ES-I3 (cell line): ENCODE measurements at regions not wholly inside any gene's neighbourhood (a gene's known extent, or its start where the extent isn't known, plus 50 kb on each side); places are given as distances from the start of the nearest gene placed in this dataset.

Experiments
- H3K36me3 ChIP-seq: 2 replicates; pipeline ENCODE4 v1.6.1; 2013; ENCODE audit warnings: mild to moderate bottlenecking, low read length, control low read depth, moderate library complexity; ENCODE audit not compliant: insufficient read depth
- H3K4me1 ChIP-seq: 2 replicates; pipeline ENCODE4 v1.6.1; 2013; ENCODE audit warnings: mild to moderate bottlenecking, control low read depth, low read length; ENCODE audit not compliant: insufficient read depth
- H3K9ac ChIP-seq: 2 replicates; pipeline ENCODE4 v1.6.1; 2013; ENCODE audit warnings: low read depth, mild to moderate bottlenecking, low read length, moderate library complexity
- H3K9me3 ChIP-seq: 2 replicates; pipeline ENCODE4 v1.6.1; 2013; ENCODE audit warnings: mild to moderate bottlenecking, low read length, moderate library complexity; ENCODE audit not compliant: control insufficient read depth, insufficient read depth

GRCh38 chr15:35872577-35872976, 326.6 kb upstream of the DPH6 start:
- Histone ChIP-seq H3K9ac (no peak overlapping the region), H3K9me3 (no peaks in the 10 kb centered on the region), H3K36me3 (no peaks in the 10 kb centered on the region), H3K4me1 (peaks cover 24% of the 10 kb centered on the region)

DNA sequence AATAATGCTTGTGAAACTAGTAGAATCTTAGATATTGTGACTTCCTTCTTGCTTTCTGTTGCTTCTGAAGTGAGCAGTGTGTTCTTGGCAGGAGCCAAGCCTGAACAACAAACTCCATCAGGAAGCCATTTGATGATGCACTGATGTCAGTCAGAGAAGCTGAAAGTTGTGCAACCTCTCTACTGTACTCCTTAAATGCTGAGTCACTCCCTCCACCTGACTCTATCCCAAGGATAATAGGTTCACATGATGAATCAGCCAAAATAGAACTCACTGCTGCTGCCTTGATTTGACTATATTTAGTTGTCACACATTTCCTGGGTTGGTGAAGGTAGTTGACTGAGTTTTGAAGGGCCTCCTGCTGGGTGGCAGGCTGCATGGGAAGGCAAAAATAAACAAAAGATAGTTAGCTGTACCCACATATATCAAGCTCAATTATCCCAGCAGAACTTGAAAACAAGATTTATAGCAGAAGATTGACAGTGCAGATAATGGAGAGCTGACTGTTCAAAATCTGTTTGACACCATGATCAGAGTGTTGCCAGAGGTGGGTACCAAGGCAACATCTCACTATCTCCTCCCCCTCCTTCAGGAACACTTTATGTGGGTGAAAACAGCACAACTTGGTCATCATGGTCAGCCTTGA, 328.4 kb upstream of the DPH6 start:
- no peaks in the 10 kb centered on the region for H3K36me3 ChIP-seq
- H3K4me1 ChIP-seq, result peaks cover 16% of the 10 kb centered on the region; the same call in 1 of the 2 replicates
- no peaks in the 10 kb centered on the region for H3K9me3 ChIP-seq

GRCh38 chr15:35876762-35877161, 330.8 kb upstream of the DPH6 start:
- no peaks in the 10 kb centered on the region for H3K9me3 ChIP-seq
- no peaks in the 10 kb centered on the region for H3K36me3 ChIP-seq
- no peaks in the 10 kb centered on the region for H3K4me1 ChIP-seq
- H3K9ac ChIP-seq, result no peak overlapping the region

More for the DNA sequence above, 328.4 kb upstream of the DPH6 start:
- no peak overlapping the region for H3K9ac ChIP-seq

DNA sequence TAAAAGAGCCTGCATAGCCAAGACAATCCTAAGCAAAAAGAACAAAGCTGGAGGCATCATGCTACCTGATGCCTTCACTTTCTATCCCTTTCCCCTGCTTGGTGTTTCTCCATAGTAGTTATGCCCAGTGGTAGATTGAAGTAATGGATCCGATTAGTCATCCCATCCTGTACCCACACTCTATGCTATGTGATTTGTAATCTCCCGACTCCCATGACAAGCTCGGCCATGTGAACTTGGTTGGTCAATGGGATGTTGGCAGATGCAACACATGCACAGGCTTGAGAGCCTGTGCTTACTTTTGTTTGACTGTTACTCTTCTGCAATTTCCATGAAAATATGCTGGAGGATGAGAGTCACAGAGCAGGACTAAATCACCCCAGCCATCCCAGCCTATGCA, 334.9 kb upstream of the DPH6 start:
- H3K9ac ChIP-seq, result no peak overlapping the region
- no peaks in the 10 kb centered on the region for H3K9me3 ChIP-seq

DNA sequence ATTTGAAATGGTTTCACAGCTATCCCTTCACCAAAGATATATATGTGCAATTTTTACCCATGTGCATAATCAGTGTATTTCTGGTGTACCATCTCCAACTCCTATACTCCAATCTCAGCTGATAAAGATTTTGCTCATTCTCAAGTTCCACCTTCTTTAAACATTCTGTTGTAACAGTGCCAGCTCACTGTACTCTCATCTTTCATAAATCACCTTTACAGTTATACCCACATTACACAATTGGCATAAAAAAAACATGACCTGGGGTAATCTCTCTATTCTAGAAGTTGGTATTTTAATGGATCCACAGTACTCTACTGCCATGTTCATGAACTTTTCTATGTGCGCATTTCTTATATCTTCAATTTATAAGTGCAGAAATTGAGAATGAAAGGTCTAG, 339.9 kb upstream of the DPH6 start:
- H3K9me3 ChIP-seq, result no peaks in the 10 kb centered on the region
- H3K9ac ChIP-seq, result no peak overlapping the region
- no peaks in the 10 kb centered on the region for H3K36me3 ChIP-seq
- no peaks in the 10 kb centered on the region for H3K4me1 ChIP-seq

More for the DNA sequence above, 334.9 kb upstream of the DPH6 start:
- H3K4me1 ChIP-seq, result no peaks in the 10 kb centered on the region
- no peaks in the 10 kb centered on the region for H3K36me3 ChIP-seq

- no peaks in the 10 kb centered on the region for H3K36me3 ChIP-seq
- H3K9ac ChIP-seq, result no peak overlapping the region
- H3K4me1 ChIP-seq, result no peaks in the 10 kb centered on the region
- no peaks in the 10 kb centered on the region for H3K9me3 ChIP-seq
Observed at GRCh38 chr15:35886765-35887164, 340.8 kb upstream of the DPH6 start.

DNA sequence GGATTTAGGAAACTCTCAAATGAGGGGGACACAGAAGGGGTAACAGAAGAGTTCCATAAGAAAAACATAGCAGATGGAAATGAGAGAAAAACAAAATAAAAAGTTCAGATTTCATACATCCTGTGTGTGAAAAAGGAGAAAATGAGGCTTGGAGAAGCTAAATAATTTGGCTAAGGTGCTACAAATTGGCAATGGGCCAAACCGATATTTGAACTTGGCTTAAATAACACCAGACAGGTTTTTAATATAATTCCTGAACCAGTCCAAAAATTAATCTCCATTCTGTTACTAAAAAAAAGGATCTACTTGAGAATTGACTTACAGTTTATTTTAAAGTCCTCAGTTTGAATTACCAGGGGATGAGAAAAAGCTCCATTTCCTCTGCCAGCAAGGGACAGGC, 342.9 kb upstream of the DPH6 start:
- H3K36me3 ChIP-seq, result no peaks in the 10 kb centered on the region

DNA sequence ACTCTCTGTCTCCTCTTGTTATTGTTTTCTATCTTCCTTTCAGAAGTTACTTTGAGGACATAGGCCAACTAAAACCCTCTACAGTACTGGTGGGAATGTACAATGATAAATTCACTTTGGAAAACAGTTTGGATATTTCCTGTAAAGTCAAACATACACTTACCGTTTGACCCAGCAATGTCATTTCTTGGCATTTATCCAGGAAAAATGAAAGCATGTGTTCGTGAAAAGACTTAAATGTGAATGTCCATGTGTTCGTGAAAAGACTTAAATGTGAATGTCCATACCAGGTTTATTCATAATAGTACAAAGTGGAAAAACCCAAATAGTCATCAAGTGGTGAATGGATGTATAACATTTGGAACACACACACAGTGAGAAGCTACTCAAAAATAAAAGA, 361.5 kb upstream of the DPH6 start:
- Histone ChIP-seq H3K9me3 (no peaks in the 10 kb centered on the region), H3K36me3 (no peaks in the 10 kb centered on the region), H3K9ac (no peak overlapping the region), H3K4me1 (no peaks in the 10 kb centered on the region)

More for the DNA sequence above, 342.9 kb upstream of the DPH6 start:
- no peaks in the 10 kb centered on the region for H3K4me1 ChIP-seq
- H3K9me3 ChIP-seq, result no peaks in the 10 kb centered on the region
- no peak overlapping the region for H3K9ac ChIP-seq

- no peaks in the 10 kb centered on the region for H3K9me3 ChIP-seq
- no peaks in the 10 kb centered on the region for H3K4me1 ChIP-seq
- H3K36me3 ChIP-seq, result no peaks in the 10 kb centered on the region
Observed at GRCh38 chr15:35909414-35909813, 363.4 kb upstream of the DPH6 start.

DNA sequence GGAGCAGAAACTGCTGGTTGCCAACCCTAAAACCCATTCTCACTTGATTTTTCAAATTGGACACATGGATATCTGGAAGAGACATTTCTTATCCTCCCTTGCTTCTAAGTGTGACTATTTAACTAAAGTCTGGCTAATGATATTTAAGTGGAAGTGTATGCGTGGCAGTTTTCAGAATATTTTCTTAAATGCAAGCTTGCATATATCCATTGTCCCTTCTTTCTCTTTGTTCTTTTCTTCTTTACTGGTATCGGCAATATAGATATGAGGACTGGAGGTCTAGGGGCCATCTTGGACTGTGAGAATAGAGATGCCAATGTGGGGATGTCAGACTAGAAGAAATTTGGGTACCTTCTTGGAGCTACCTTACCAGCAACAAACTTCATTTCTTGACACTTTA, 364.3 kb upstream of the DPH6 start:
- Histone ChIP-seq H3K9me3 (0 out of 2 replicates have a peak, but pooled peaks cover 2% of the 10 kb centered on the region), H3K9ac (no peak overlapping the region), H3K4me1 (no peaks in the 10 kb centered on the region), H3K36me3 (no peaks in the 10 kb centered on the region)

More at GRCh38 chr15:35909414-35909813, 363.4 kb upstream of the DPH6 start:
- H3K9ac ChIP-seq, result no peak overlapping the region

GRCh38 chr15:35911052-35911777, 365.2 kb upstream of the DPH6 start:
- Histone ChIP-seq H3K9ac (no peak overlapping the region), H3K4me1 (no peaks in the 10 kb centered on the region), H3K9me3 (0 out of 2 replicates have a peak, but pooled peaks cover 2% of the 10 kb centered on the region)

DNA sequence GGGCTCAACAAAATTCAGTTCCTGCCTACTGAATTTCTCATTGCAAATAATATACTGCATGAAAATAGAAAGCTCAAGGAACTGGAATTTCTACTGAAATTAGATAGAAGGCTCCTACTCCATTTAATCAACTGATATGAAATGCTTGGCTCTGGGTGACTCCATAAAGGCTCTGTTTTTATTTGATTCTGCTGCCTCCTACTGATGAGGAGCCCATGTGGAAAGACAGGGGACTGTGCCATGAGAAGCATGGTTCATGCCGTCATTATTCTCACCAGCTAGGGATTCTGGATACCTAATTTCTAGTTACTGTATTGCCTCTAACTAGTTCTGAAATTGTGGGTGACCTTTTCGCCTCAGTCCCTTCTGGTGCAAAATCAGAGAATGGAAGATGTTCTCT, 366.2 kb upstream of the DPH6 start:
- no peaks in the 10 kb centered on the region for H3K36me3 ChIP-seq
- no peak overlapping the region for H3K9ac ChIP-seq
- 0 out of 2 replicates have a peak, but pooled peaks cover 2% of the 10 kb centered on the region for H3K9me3 ChIP-seq
- no peaks in the 10 kb centered on the region for H3K4me1 ChIP-seq

More at GRCh38 chr15:35911052-35911777, 365.2 kb upstream of the DPH6 start:
- no peaks in the 10 kb centered on the region for H3K36me3 ChIP-seq

GRCh38 chr15:35914573-35914972, 368.6 kb upstream of the DPH6 start:
- Histone ChIP-seq H3K4me1 (no peaks in the 10 kb centered on the region), H3K9me3 (peaks cover 2% of the 10 kb centered on the region; the same call in 1 of the 2 replicates), H3K9ac (no peak overlapping the region), H3K36me3 (no peaks in the 10 kb centered on the region)

GRCh38 chr15:35921046-35921445, 375.1 kb upstream of the DPH6 start:
- Histone ChIP-seq H3K9me3 (no peaks in the 10 kb centered on the region; the same call in 1 of the 2 replicates), H3K9ac (no peak overlapping the region), H3K4me1 (no peaks in the 10 kb centered on the region), H3K36me3 (no peaks in the 10 kb centered on the region)
